NCI-H187 treated with DMSO at 0.1 percent for 48 hours (cell line): ENCODE measurements at regions not wholly inside any gene's neighbourhood (a gene's known extent, or its start where the extent isn't known, plus 50 kb on each side); places are given as distances from the start of the nearest gene placed in this dataset.
"Not testable (repeated sequence)": the region's sequence is repeated elsewhere in the genome, so short reads cannot be mapped to it uniquely, and the experiment has no call there.

ENCODE experiments used
- DNase-seq: peaks from one replicate; lab custom pipeline; 2025; lab: John Stamatoyannopoulos, UW

GRCh38 chr21:28877318-28877884 lies 115.3 kb downstream of the LTN1 start:
- no peak for DNase-seq

DNA sequence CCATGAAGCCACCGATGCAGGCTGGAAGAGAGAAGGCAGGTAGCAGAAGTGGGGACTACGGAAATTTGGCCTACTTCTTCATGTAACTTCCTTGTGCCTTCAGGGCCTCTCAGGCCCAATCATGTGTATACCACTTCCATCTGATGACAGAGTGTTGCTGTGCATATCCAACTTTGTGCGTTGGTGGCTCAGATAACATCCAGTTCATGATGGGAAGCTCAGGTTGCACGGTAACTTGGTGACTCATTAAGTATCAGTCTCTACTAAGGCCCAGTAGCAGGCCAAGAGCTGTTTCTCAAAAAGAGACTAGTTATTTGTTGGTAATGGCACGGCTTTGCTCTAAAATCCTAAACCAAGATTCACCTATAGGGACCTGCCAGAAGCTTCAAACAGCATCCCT lies 117.6 kb downstream of the LTN1 start:
- DNase-seq: no peak

DNA sequence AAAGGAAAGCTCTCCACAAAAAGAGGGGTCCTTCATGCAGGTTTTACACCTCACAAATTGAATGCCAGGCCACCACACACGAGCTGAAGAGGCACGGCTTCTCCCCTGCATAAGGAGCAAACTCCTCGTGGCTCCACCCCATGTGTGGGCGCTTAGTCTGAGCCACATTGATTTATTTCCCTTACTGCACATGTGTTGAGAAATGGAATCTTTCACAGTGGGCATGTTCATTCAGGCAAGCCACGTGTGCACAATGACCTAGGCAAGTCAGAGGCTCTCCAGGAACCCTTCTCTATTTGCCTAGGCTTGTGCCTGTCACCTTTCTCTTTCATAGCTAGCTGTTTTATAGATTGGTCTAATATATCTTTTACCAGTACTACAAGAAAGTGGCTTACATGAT lies 120.5 kb downstream of the LTN1 start:
- no peak for DNase-seq

GRCh38 chr21:28871388-28872010 lies 121.2 kb downstream of the LTN1 start:
- DNase-seq: no peak

DNA sequence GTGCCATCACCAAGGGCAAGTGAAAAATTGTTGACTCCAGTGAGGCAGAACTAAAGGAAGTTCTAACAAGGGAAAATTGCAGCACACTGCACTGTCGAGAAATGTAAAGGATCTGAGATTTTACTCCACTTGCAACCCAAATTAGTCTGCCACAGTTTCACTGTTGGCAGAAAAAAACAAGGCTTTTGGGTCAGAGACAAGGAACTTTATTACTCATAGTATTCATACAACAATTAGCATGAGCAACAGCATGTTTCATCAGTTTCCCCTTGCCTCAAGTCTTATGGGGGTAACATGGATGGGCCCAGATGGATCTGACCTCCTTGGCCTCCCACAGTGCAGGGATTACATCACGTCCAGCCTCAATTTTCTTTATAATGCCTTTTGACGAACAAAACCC lies 125.3 kb downstream of the LTN1 start:
- DNase-seq: no peak

- no peak for DNase-seq
Observed at GRCh38 chr21:28865488-28866186, 127.0 kb downstream of the LTN1 start.

DNA sequence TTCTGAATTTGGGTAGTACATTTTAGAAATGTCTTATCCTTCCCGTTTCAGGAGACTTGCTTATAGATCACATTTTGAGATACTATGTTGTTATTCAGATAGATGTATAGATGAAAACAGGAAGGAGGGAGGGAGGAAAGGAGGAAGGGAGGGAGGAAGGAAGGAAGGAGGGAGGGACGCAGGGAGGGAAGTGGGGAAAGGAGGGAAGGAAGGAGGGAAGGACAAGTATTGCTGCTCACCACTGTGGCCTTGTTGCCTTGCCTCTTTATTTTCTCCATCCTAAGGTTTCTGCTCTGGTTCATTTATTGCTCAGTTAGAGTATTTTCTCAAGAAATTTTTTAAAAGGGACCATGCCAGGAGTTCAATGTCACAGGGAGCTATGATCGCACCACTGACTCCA lies 134.3 kb downstream of the LTN1 start:
- no peak for DNase-seq

- no peak for DNase-seq
Observed at GRCh38 chr21:28857752-28858151, 134.9 kb downstream of the LTN1 start.

DNA sequence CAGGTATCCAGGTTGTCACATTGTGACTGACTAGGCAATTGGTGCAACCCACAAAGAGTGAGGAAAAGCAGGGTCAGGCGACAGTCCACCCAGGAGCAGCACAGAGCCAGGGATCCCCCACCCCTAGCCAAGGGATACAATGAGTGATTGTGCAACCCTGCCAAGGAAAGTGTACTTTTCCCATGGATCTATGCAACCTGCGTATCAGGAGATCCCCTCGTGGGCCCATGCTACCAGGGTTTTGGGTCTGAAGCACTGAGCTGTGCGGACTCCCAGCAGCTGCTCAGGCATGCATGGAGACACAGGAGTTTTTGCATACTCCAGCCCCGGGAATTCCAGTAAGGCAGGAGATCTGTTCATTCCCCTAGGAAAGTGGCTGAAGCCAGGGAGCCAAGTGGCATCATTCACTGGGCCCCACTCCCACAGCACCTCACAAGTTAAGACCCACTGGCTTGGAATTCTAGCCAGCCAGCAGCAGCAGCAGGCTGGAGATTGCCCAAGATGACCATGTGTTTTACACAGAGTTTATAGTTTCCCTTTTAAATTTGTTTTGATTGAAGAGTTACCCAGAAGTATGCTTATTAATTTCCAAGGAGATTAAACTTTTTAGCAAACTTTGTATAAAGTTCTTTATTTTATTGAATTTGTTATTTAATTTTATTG lies 136.0 kb downstream of the LTN1 start:
- DNase-seq: no peak

GRCh38 chr21:28852706-28853105 lies 140.0 kb downstream of the LTN1 start:
- DNase-seq: no peak

- no peak for DNase-seq
Observed at GRCh38 chr21:28851645-28852044, 141.0 kb downstream of the LTN1 start.

DNA sequence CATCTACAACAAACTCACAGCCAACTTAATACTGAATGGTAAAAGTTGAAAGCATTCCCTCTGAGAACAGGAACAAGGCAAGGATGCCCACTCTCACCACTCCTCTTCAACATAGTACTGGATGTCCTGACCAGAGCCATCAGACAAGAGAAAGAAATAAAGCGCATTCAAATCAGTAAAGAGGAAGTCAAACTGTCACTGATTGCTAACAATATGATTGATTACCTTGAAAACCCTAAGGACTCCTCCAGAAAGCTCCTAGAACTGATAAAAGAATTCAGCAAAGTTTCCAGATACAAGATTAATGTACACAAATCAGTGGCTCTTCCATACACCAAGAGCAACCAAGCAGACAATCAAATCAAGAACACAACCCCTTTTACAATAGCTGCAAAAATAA lies 153.4 kb downstream of the LTN1 start:
- not testable (repeated sequence) for DNase-seq

DNA sequence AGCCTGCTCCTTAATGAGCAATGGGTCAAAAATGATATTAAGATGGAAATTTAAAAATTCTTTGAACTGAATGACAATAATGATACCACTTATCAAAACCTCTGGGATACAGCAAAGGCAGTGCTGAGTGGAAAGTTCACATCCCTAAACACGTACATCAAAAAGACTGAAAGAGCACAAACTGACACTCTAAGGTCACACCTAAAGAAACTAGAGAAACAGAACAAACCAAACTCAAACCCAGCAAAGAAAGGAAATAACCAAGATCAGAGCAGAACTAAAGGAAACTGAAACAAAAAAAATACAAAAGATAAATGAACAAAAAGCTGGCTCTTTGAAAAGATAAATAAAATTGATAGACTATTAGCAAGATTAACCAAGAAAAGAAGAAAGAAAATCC lies 155.3 kb downstream of the LTN1 start:
- DNase-seq: not testable (repeated sequence)

GRCh38 chr21:28836588-28836987 lies 156.1 kb downstream of the LTN1 start:
- not testable (repeated sequence) for DNase-seq

GRCh38 chr21:28834335-28835238 lies 158.1 kb downstream of the LTN1 start:
- no peak for DNase-seq

- no peak for DNase-seq
Observed at GRCh38 chr21:28833609-28834008, 159.1 kb downstream of the LTN1 start.

GRCh38 chr21:28833182-28833581 lies 159.5 kb downstream of the LTN1 start:
- no peak for DNase-seq

- DNase-seq: no peak
Observed at GRCh38 chr21:28832715-28833061, 160.0 kb downstream of the LTN1 start.

DNA sequence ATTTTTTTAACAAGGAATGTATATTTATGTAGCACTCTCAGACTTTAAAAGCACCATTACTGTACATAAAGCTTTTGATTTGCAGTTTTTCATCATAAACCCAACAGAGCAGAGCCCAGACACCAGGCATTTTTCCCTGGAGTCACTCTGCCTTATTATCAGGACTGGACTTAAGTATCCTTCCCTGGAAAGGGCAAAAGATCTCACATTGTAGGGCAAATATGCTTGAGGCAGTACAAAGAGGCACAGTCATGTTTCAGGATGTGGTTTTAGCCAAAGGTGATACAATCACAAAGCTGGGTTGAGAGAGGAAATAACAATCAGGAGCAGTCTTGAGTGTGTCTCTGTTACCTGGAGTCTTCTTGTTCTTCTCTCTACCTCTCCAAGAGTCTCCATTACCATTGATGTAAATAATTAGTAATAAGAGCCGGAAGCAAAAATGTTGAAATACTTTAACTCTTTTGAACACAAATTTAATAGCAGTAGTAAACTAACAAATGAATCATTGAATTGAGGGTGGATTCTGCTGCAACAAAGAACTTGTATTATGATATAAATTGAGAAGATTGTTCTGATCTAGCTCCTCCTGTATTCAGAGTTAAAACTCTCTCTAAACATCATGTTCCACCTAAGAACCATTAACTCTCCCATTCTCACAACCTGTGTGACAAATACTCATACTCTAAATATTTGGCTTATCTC lies 160.5 kb downstream of the LTN1 start:
- DNase-seq: no peak

DNA sequence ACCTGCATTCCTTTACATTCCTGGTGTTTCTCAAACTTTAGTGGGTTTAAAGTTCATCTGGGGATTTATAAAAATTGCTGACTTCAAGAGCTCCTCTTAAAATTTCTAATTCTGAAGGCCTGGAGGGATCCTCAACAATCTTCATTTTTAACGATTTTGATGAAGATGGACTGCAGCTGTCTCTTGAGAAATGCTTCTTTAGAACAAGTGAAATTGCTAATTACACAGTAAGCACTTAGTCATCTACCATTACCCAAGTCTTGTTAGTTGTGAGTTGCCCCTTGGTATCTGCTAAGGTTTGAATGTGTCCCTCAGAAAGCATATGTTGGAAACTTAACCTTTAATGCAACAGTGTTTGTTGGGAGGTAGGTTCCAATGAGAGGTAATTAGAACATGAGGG lies 163.7 kb downstream of the LTN1 start:
- no peak for DNase-seq

DNA sequence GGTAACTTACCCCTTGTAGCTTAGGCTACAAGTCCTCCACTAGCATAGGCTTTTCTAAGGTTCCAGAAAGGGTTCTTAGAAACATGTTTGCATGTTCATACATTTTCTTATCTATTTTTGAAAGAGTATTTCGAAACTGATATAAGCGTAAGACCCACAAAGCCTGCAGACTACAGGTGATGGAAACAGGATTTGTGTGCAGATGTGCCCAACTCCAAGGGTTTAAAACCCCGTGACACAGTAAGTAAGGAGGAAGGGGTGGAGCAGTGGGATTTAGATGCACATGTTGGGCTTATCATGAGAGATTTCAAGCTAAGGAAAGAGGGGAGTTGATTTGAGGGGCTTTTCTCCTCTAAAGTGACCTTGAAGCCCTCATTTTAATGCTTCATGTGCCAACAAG lies 164.7 kb downstream of the LTN1 start:
- no peak for DNase-seq

DNA sequence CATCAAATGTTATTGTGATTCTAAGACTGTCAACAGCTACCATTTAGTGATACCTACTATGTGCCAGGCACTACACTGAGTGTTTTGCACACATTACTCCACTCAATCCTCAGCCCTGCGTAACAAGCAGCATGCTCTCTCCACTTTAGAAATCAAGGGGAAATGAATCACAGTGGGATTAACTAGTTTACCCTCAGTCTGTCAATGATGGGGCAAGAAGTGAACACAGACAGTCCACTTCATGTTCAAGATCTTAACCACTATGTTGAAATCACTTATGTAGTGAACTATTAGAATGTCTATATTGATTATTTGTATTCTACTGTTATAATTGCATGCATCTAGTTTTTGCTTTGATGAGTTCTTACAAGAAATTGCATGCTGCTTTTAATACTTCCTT lies 165.3 kb downstream of the LTN1 start:
- no peak for DNase-seq
